Astrocyte (in vitro differentiated cells and primary cell): ENCODE measurements at regions not wholly inside any gene's neighbourhood (a gene's known extent, or its start where the extent isn't known, plus 50 kb on each side); places are given as distances from the start of the nearest gene placed in this dataset.
"Not testable (repeated sequence)": the region's sequence is repeated elsewhere in the genome, so short reads cannot be mapped to it uniquely, and the experiment has no call there.

Source experiments
- DNase-seq: peaks from one replicate; pipeline ENCODE4 v3.0.0-alpha.2; 2010; ENCODE audit warnings: low read depth
- FAIRE-seq: peaks from 2 replicates; lab custom pipeline; 2011; peaks lifted over from hg19 to GRCh38; lab: Jason Lieb, UNC
- H2AFZ ChIP-seq: 2 replicates; pipeline ENCODE4 v1.6.0; 2012; ENCODE audit warnings: low read depth, low read length, inconsistent platforms
- H3K27ac ChIP-seq: 2 replicates; pipeline ENCODE4 v1.5.1; 2011; ENCODE audit warnings: low read depth, low read length, inconsistent platforms
- H3K27me3 ChIP-seq: 2 replicates; pipeline ENCODE4 v1.6.0; 2011; ENCODE audit warnings: low read length, inconsistent platforms; ENCODE audit not compliant: insufficient read depth
- H3K36me3 ChIP-seq: 2 replicates; pipeline ENCODE4 v1.5.1; 2011; ENCODE audit warnings: low read length, inconsistent platforms; ENCODE audit not compliant: insufficient read depth
- H3K4me1 ChIP-seq: 2 replicates; pipeline ENCODE4 v1.5.1; 2011; ENCODE audit warnings: low read length, inconsistent platforms; ENCODE audit not compliant: insufficient read depth
- H3K4me2 ChIP-seq: 2 replicates; pipeline ENCODE4 v1.6.0; 2012; ENCODE audit warnings: low read length, inconsistent platforms
- H3K4me3 ChIP-seq: 2 replicates; pipeline ENCODE4 v1.5.1; 2011; ENCODE audit warnings: low read depth, mild to moderate bottlenecking, low read length, inconsistent platforms; ENCODE audit not compliant: insufficient read depth
- H3K79me2 ChIP-seq: 2 replicates; pipeline ENCODE4 v1.6.0; 2012; ENCODE audit warnings: mild to moderate bottlenecking, low read length, inconsistent platforms; ENCODE audit not compliant: insufficient read depth
- H3K9ac ChIP-seq: 2 replicates; pipeline ENCODE4 v1.6.0; 2012; ENCODE audit warnings: mild to moderate bottlenecking, low read length, inconsistent platforms
- H3K9me3 ChIP-seq: 2 replicates; pipeline ENCODE4 v1.5.1; 2012; ENCODE audit warnings: low read depth, mild to moderate bottlenecking, low read length, inconsistent platforms; ENCODE audit not compliant: insufficient read depth
- H4K20me1 ChIP-seq: 2 replicates; pipeline ENCODE4 v1.6.0; 2012; ENCODE audit warnings: low read length, inconsistent platforms; ENCODE audit not compliant: insufficient read depth
- H3K27ac Mint-ChIP-seq: one replicate; pipeline ENCODE4 v1.8.0; 2021; ENCODE audit warnings: mild to moderate bottlenecking, mixed read lengths; ENCODE audit not compliant: unreplicated experiment
- H3K27me3 Mint-ChIP-seq: one replicate; pipeline ENCODE4 v1.8.0; 2021; ENCODE audit warnings: low read depth, mixed read lengths; ENCODE audit not compliant: unreplicated experiment
- H3K36me3 Mint-ChIP-seq: one replicate; pipeline ENCODE4 v1.8.0; 2021; ENCODE audit warnings: low read depth, mixed read lengths; ENCODE audit not compliant: unreplicated experiment
- H3K4me1 Mint-ChIP-seq: one replicate; pipeline ENCODE4 v1.8.0; 2021; ENCODE audit warnings: low read depth, mixed read lengths; ENCODE audit not compliant: unreplicated experiment
- H3K4me3 Mint-ChIP-seq: one replicate; pipeline ENCODE4 v1.8.0; 2021; ENCODE audit warnings: mild to moderate bottlenecking, moderate library complexity, mixed read lengths; ENCODE audit not compliant: unreplicated experiment
- H3K9me3 Mint-ChIP-seq: one replicate; pipeline ENCODE4 v1.8.0; 2021; ENCODE audit warnings: mild to moderate bottlenecking, mixed read lengths; ENCODE audit not compliant: unreplicated experiment
- EZH2 ChIP-seq: IDR thresholded peaks from 2 replicates; pipeline ENCODE4 v1.6.1; 2012; ENCODE audit warnings: mild to moderate bottlenecking, low read length, inconsistent platforms; ENCODE audit not compliant: insufficient read depth
- TF ChIP-seq, protein P1 (sequence below): IDR thresholded peaks from 2 replicates; pipeline ENCODE4 v1.5.1; 2011; ENCODE audit warnings: low read depth, mild to moderate bottlenecking, inconsistent platforms, low read length, moderate library complexity; ENCODE audit not compliant: insufficient read depth

DNA sequence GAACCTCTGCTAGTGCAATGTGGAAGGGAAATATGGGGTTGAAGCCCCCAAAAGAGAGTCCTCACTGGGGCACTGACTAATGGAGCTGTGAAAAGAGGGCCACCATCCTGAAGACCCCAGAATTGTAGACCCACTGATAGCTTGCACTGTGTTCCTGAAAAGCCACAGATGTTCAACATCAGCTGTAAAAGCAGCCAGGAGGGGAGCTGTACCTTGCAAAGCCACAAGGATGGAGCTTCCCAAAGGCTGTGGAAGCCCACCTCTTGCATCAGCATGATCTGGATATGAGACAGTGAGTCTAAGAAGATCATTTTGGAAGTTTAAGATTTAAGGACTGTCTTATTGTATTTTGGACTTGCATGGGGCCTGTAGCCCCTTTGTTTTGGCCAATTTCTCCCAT is 125.8 kb upstream of the TGFBR2 start:
- peaks cover 4% of the 10 kb centered on the region for H3K4me1 Mint-ChIP-seq
- FAIRE-seq (no peak), DNase-seq (no peak)
- H3K36me3 ChIP-seq: no peaks in the 10 kb centered on the region
- H3K9ac ChIP-seq: no peak overlapping the region
- no peaks in the 10 kb centered on the region for H3K27me3 Mint-ChIP-seq
- H3K27ac Mint-ChIP-seq: no peak overlapping the region
- no peak overlapping the region for H3K4me3 Mint-ChIP-seq
- no peaks in the 10 kb centered on the region for H3K27me3 ChIP-seq
- no peaks in the 10 kb centered on the region for H4K20me1 ChIP-seq
- no peak overlapping the region for H3K4me2 ChIP-seq
- H3K9me3 Mint-ChIP-seq: peaks cover 8% of the 10 kb centered on the region
- peaks cover 2% of the 10 kb centered on the region for H3K36me3 Mint-ChIP-seq
- no peaks in the 10 kb centered on the region for H3K9me3 ChIP-seq
- no peak overlapping the region for H3K4me3 ChIP-seq
- no peak overlapping the region for H2AFZ ChIP-seq
- H3K4me1 ChIP-seq: no peaks in the 10 kb centered on the region
- no peak for TF ChIP-seq EZH2
- TF ChIP-seq, protein P1, sequence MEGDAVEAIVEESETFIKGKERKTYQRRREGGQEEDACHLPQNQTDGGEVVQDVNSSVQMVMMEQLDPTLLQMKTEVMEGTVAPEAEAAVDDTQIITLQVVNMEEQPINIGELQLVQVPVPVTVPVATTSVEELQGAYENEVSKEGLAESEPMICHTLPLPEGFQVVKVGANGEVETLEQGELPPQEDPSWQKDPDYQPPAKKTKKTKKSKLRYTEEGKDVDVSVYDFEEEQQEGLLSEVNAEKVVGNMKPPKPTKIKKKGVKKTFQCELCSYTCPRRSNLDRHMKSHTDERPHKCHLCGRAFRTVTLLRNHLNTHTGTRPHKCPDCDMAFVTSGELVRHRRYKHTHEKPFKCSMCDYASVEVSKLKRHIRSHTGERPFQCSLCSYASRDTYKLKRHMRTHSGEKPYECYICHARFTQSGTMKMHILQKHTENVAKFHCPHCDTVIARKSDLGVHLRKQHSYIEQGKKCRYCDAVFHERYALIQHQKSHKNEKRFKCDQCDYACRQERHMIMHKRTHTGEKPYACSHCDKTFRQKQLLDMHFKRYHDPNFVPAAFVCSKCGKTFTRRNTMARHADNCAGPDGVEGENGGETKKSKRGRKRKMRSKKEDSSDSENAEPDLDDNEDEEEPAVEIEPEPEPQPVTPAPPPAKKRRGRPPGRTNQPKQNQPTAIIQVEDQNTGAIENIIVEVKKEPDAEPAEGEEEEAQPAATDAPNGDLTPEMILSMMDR: no peak
- H3K79me2 ChIP-seq: no peaks in the 10 kb centered on the region
- no peak overlapping the region for H3K27ac ChIP-seq

DNA sequence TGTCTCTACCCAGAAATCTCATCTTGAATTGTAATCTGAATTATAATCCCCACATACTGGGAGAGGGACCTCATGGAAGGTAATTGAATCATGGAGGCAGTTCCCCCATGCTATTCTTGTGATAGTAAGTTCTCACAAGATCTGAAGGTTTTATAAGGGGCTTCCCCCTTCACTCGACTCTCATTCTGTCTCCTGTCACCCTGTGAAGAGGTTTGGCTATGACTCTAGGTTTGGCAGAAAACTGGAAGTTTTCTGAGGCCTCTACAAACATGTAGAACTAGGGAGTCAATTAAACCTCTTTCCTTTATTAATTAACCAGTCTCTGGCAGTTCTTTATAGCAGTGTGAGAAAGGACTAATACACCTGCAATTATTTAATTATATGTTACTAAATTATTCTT is 125.2 kb upstream of the TGFBR2 start:
- Histone ChIP-seq H3K4me2 (no peak overlapping the region), H3K27ac (no peak overlapping the region), H3K36me3 (no peaks in the 10 kb centered on the region), H3K27me3 (no peaks in the 10 kb centered on the region), H3K4me1 (no peaks in the 10 kb centered on the region), H3K9ac (no peak overlapping the region), H3K79me2 (no peaks in the 10 kb centered on the region), H3K4me3 (no peak overlapping the region), H4K20me1 (no peaks in the 10 kb centered on the region), H3K9me3 (no peaks in the 10 kb centered on the region), H2AFZ (no peak overlapping the region)
- Mint-ChIP-seq H3K27ac (no peak overlapping the region), H3K27me3 (no peaks in the 10 kb centered on the region), H3K4me1 (peaks cover 8% of the 10 kb centered on the region), H3K4me3 (no peak overlapping the region), H3K36me3 (peaks cover 2% of the 10 kb centered on the region), H3K9me3 (peaks cover 8% of the 10 kb centered on the region)
- no peak for TF ChIP-seq EZH2
- TF ChIP-seq, protein P1: no peak
- FAIRE-seq (no peak), DNase-seq (no peak)

GRCh38 chr3:30484229-30484628 is 122.2 kb upstream of the TGFBR2 start:
- H2AFZ ChIP-seq, H3K27me3 ChIP-seq, H3K4me3 ChIP-seq, H3K36me3 ChIP-seq, H3K4me2 ChIP-seq, H3K9ac ChIP-seq, H3K9me3 ChIP-seq, H3K27ac ChIP-seq, H3K4me3 Mint-ChIP-seq, H3K4me1 ChIP-seq, H4K20me1 ChIP-seq, H3K79me2 ChIP-seq, H3K27ac Mint-ChIP-seq, H3K27me3 Mint-ChIP-seq, H3K36me3 Mint-ChIP-seq, H3K4me1 Mint-ChIP-seq: not testable (repeated sequence)
- FAIRE-seq (peak; percentile 72), DNase-seq (peak; percentile 70)
- peaks cover 17% of the 10 kb centered on the region for H3K9me3 Mint-ChIP-seq
